HG03571 (cell line): ENCODE measurements at regions not wholly inside any gene's neighbourhood (a gene's known extent, or its start where the extent isn't known, plus 50 kb on each side); places are given as distances from the start of the nearest gene placed in this dataset.
"Not testable (repeated sequence)": the region's sequence is repeated elsewhere in the genome, so short reads cannot be mapped to it uniquely, and the experiment has no call there.

Source experiments
- ATAC-seq: cut with Tn5 transposase; IDR thresholded peaks from one replicate; pipeline ENCODE4 v1.9.1; 2021; ENCODE audit not compliant: unreplicated experiment

DNA sequence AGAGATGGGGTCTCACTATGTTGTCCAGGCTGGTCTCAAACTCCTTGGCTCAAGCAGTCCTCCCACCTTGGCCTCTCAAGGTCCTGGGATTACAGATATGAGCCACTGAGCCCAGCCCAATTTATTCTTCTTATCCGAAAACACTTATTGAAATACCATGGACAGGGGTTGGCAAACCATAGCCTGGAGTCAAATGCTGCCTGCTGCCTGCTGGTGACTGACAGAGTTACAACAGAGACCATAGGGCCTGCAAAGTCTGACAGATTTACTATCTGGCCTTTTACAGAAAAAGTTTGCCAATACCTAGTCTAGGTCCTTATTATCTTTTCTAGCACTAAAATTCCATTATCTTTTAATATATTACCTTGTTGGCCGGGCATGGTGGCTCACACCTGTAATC lies 87.1 kb upstream of the ZNF281 start:
- no peak for ATAC-seq

GRCh38 chr1:200495901-200496300 lies 86.1 kb upstream of the ZNF281 start:
- no peak for ATAC-seq

DNA sequence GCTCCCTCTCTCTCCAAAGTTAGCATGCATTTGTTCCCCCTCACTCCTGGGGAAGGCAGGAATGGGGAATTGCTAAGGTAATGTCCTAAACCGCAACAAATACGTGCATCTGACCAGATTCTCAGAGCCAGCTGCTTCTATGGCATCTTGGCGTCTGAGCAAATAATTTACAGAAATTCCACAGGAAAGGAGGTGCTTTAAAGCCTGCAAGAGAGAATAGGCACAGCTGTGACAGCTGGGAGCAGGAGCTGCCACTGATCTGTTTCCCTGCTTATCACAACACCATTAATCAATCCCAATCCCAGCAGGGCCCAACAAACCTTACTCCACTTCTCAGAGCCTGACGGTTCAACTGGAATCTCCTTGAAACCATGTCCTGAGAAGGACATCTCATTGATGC lies 83.5 kb upstream of the ZNF281 start:
- ATAC-seq = no peak

DNA sequence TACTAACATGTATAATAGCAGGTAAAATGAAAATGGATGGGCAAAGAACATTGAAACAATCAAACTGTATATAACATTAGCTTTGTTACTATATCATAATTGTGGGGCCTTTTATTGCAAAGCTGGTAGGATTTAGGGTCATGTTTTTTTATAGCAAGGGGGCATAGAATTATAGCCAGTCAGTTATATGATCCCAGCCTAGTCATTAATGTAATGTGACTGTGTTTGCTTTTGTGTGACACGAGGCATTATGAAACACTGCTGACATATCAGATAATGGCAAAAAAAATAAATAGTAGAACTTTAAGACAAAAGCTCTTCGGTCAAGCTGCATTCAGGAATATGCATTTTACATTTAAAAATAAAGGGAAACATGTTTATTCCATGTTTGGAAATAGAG lies 81.3 kb upstream of the ZNF281 start:
- no peak for ATAC-seq

DNA sequence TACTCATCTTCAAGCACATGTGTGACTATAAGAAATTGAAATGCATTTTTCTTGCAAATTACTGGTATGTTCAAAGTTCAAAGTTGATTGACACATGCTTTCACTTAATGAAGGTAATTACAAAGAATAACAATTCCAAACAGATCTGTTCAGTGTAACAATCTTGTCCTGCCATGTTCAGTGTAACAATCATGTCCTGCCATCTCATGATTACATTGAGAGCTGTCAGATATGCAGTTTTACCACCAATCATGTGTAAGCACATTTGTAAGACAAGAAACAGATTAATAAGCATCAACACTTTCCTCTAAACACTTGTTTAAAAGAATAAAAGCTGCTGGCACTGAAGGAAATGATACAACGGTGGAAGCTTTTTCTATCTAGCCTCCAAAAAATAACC lies 80.3 kb upstream of the ZNF281 start:
- no peak for ATAC-seq

- ATAC-seq = peak; percentile 58
Measured at GRCh38 chr1:200488375-200489165, 78.7 kb upstream of the ZNF281 start.

DNA sequence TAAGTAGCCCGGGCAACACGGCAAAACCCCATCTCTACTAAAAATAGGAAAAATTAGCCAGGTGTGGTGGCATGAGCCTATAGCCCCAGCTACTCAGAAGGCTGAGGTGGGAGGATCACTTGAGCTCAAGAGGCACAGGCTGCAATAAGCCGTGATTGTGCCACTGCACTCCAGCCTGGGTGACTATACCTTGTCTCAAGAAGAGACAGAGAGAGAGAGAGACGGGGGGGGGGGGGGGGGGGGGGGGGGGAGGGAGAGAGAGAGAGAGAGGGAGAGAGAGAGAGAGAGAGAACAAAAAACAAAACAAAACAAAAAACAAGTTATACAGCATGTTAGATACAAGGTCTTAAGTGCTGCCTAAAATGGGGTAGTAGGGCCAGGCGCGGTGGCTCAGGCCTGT lies 77.8 kb upstream of the ZNF281 start:
- no peak for ATAC-seq

- no peak for ATAC-seq
Measured at GRCh38 chr1:200486634-200487033, 76.8 kb upstream of the ZNF281 start.

DNA sequence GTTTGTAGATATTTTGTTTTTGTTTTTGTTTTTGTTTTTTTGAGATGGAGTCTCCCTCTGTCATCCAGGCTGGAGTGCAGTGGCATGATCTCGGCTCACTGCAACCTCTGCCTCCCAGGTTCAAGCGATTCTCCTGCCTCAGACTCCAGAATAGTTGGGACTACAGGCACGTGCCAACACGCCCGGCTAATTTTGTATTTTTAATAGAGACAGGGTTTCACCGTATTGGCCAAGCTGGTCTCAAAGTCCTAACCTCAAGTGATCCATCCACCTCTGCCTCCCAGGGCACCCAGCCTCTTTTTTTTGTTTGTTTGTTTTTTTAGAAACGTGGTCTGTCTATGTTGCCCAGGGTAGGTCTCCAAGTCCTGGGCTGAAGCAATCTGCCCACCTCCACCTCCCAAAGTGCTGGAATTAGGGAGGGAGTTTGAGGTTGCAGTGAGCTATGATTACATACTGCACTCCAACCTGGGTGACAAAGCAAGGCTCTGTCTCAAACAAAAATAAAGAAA lies 74.7 kb upstream of the ZNF281 start:
- ATAC-seq = not testable (repeated sequence)

DNA sequence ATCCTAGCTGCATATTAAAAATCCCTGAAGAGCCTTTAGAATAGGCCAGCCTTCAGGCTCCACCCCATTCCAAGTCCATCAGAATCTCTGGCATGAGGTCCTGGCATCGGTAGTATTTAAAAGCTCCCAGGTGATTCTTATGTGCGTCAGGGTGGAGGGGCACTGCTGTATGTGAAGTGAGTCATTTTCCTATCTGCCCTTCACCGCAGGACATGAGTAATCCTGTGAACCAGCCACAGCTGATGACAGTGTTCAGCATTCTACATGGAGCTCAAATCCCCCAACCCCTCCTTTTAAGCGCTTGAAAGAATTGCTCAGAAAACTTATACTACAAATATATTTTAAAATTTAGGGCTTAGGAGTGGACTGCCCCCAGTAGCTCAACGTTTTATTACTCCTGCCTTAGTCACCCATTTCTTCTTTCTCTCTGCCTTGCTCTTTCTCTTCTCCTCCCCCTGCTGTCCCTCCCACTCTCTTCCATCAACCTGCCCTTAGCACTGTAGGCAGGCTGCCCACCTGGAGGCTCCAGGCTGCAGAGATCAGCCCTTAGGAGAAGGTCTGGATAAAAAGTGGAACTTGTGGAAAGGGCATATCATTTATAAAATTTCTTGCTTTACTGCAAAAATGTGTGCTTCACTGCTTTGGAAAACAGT lies 73.8 kb upstream of the ZNF281 start:
- peak; percentile 99 for ATAC-seq

GRCh38 chr1:200480964-200481363 lies 71.1 kb upstream of the ZNF281 start:
- no peak for ATAC-seq

DNA sequence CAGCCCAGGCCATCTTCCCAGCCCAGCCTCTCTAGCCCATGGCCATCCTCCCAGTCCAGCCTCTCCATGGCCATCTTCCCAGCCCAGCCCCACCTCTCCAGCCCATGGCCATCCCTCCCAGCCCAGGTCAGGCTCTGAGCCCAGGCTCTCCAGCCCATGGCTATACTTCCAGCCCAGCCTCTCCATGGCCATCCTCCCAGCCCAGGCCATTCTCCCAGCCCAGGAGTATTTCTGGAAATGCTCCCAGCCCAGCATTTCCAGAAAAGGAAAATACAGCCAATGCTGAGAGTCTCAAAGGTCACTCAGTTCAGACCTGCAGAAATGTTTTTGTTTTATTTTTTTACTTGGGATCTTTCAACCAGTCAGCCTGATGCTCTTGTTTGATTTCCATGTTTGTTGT lies 70.0 kb upstream of the ZNF281 start:
- no peak for ATAC-seq

DNA sequence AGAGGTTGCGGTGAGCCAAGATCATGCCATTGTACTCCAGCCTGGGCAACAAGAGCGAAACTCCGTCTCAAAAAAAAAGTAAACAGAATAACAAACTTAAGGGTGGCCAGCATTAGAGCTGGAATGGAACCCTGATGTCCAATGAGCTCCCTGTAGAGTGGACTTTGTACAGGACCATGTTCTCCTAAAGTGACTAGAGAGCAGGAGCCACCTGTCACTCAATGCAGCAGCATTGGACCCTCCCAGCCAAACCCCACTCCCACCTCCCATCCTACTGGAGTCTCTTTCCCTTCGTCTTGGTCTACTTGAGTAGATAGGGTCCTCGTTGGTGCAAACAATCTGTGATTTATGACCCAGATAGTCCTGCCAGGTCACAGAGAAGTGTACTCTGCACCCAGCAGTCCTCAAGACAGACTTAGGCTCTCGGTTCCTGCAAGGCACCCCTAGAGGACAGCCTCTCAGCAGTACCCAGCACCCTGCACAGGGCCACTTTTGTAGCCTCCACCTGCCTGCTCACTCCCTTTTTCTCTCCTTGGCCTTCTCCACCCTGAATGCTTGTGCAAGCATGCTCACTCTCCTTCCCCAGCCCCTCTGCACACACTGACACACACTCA lies 69.2 kb upstream of the ZNF281 start:
- no peak for ATAC-seq

DNA sequence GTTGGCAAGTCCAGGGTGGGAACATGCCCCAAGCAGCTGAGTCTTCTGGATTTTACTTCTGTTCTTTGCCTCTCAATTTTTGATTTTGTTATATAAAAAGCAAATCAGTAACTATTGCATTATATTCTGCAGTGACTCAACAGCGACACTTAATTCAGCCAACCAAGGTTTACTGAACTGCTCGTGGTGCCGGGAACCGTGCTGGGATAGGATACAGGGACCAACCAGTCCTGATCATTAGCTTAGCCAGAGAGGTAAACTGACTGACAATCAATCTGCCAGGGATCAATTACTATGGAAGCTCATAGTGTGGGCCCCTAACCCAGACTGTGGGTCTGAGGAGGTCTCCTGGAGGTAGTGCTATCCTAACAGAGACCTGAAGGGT lies 68.4 kb upstream of the ZNF281 start:
- ATAC-seq = no peak

DNA sequence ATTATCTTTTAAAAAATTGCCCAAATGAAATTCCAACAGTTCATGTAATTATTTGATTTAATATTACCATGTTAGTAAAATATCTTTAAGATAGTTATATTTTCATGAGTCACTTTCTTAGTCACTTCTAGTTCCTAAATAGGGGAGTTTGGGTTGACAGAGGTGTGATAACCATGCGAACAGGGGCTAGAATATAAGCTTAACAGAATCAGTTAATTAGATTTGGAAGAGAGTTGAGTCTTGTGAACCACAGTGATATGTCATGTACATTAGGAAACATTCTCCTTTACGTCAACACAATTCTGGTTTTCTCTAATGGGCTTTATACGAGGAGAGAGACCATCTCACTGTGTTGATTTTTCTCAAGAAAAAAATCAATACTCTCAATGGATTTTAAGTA lies 64.8 kb upstream of the ZNF281 start:
- no peak for ATAC-seq

GRCh38 chr1:200473698-200474371 lies 64.0 kb upstream of the ZNF281 start:
- peak; percentile 81 for ATAC-seq

DNA sequence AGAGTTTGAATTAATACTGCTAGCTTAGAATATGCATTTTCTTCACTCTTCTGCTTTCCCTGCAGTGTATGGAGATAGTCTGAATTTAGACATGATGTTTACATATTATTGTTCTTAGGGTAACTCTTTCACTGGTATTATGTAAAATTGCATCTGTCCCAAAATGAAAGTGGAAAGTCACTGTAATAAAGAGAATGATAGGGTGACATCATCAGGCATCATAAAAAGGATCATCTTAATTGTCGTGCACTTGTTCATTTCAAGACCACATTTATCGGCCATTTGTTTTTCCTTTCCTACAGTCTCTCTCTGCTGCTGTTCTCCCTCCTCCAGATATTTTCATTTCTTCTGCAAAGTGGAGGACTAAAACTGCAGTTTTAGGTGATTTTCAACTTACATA lies 61.9 kb upstream of the ZNF281 start:
- no peak for ATAC-seq

GRCh38 chr1:200468264-200469001 lies 58.6 kb upstream of the ZNF281 start:
- no peak for ATAC-seq

- no peak for ATAC-seq
Measured at GRCh38 chr1:200464784-200465400, 55.1 kb upstream of the ZNF281 start.
